HEK293 (cell line): ENCODE measurements at regions not wholly inside any gene's neighbourhood (a gene's known extent, or its start where the extent isn't known, plus 50 kb on each side); places are given as distances from the start of the nearest gene placed in this dataset.

Source experiments
- CTCF ChIA-PET: fragments of 350-600 bp; formaldehyde crosslinking; extraction: SDS; loops from one replicate; lab custom pipeline; 2021; ENCODE audit warnings: antibody characterized with exemption; lab: Yijun Ruan, JAX
- POLR2A ChIA-PET: fragments of 300-600 bp; formaldehyde crosslinking; extraction: SDS; loops from one replicate; lab custom pipeline; 2020; ENCODE audit warnings: antibody characterized with exemption, inconsistent platforms; lab: Yijun Ruan, JAX
- H3K27ac ChIP-seq: fragments of 200-500 bp; sonication (Bioruptor generic); 2 replicates; pipeline ENCODE4 v1.5.1; 2014; ENCODE audit warnings: low read depth, low read length, control low read depth, inconsistent platforms; ENCODE audit errors: extremely low read depth
- H3K36me3 ChIP-seq, 2 experiments: fragments of 200-500 bp in 1 of 2; sonication (Bioruptor generic) in 1 of 2; 1 replicate in 1 of 2; 2 replicates in 1 of 2; pipeline ENCODE4 v1.5.1; 2014 to 2017; ENCODE audit warnings: inconsistent platforms in 2 of 2, low read length in 2 of 2; ENCODE audit not compliant: control insufficient read depth in 2 of 2, insufficient read depth in 1 of 2
- H3K4me1 ChIP-seq: fragments of 200-500 bp; sonication (Bioruptor generic); 2 replicates; pipeline ENCODE4 v1.5.1; 2014; ENCODE audit warnings: mild to moderate bottlenecking, low read length, inconsistent platforms; ENCODE audit not compliant: control insufficient read depth, insufficient read depth
- H3K4me3 ChIP-seq: 2 replicates; pipeline ENCODE4 v1.5.1; 2011; ENCODE audit warnings: low read depth, mild to moderate bottlenecking, control low read depth, low read length, moderate library complexity
- H3K9me3 ChIP-seq: fragments of 200-500 bp; sonication (Bioruptor generic); 2 replicates; pipeline ENCODE4 v1.5.1; 2014; ENCODE audit warnings: low read depth, low read length, inconsistent platforms; ENCODE audit not compliant: control insufficient read depth, insufficient read depth
- EGR2 ChIP-seq: fragments of 450-650 bp; formaldehyde crosslinking; IDR thresholded peaks from 2 replicates; pipeline ENCODE4 v1.5.1; 2016; ENCODE audit warnings: low read depth, missing biosample characterization, missing genetic modification characterization
- GLI4 ChIP-seq: fragments of 450-650 bp; formaldehyde crosslinking; IDR thresholded peaks from 2 replicates; pipeline ENCODE4 v1.5.1; 2016; ENCODE audit warnings: missing biosample characterization, missing genetic modification characterization
- KLF7 ChIP-seq: fragments of 450-650 bp; formaldehyde crosslinking; IDR thresholded peaks from 2 replicates; pipeline ENCODE4 v1.5.1; 2016; ENCODE audit warnings: missing biosample characterization, missing genetic modification characterization, borderline replicate concordance
- PBX3 ChIP-seq: sonication (generic); formaldehyde crosslinking; IDR thresholded peaks from 2 replicates; pipeline ENCODE4 v1.8.1; 2022; ENCODE audit warnings: mild to moderate bottlenecking, moderate library complexity, missing genetic modification reagents
- SP7 ChIP-seq: fragments of 450-650 bp; formaldehyde crosslinking; IDR thresholded peaks from 2 replicates; pipeline ENCODE4 v1.5.1; 2016; ENCODE audit warnings: missing biosample characterization, missing genetic modification characterization
- ZBTB21 ChIP-seq: fragments of 450-650 bp; formaldehyde crosslinking; IDR thresholded peaks from 2 replicates; pipeline ENCODE4 v1.5.1; 2017; ENCODE audit warnings: missing biosample characterization, missing genetic modification characterization
- ZNF311 ChIP-seq: fragments of 450-650 bp; formaldehyde crosslinking; IDR thresholded peaks from 2 replicates; pipeline ENCODE4 v1.5.1; 2017; ENCODE audit warnings: missing biosample characterization, missing genetic modification characterization, borderline replicate concordance
- ZNF350 ChIP-seq: fragments of 450-650 bp; formaldehyde crosslinking; IDR thresholded peaks from 2 replicates; pipeline ENCODE4 v1.5.0; 2017; ENCODE audit warnings: missing biosample characterization, mild to moderate bottlenecking, missing genetic modification characterization
- ZNF394 ChIP-seq: fragments of 450-650 bp; formaldehyde crosslinking; IDR thresholded peaks from 2 replicates; pipeline ENCODE4 v1.5.1; 2016; ENCODE audit warnings: missing biosample characterization, missing genetic modification characterization, mild to moderate bottlenecking, moderate library complexity, borderline replicate concordance
- ZNF510 ChIP-seq: fragments of 450-650 bp; formaldehyde crosslinking; IDR thresholded peaks from 2 replicates; pipeline ENCODE4 v1.5.1; 2018; ENCODE audit warnings: mild to moderate bottlenecking, missing genetic modification characterization, missing biosample characterization; ENCODE audit not compliant: insufficient replicate concordance
- ZNF549 ChIP-seq: fragments of 450-650 bp; IDR thresholded peaks from 2 replicates; pipeline ENCODE4 v1.5.1; 2018; ENCODE audit warnings: missing biosample characterization, missing genetic modification characterization, mild to moderate bottlenecking, inconsistent platforms, moderate library complexity
- ZNF768 ChIP-seq: fragments of 450-650 bp; formaldehyde crosslinking; IDR thresholded peaks from 2 replicates; pipeline ENCODE4 v1.5.1; 2018; ENCODE audit warnings: missing biosample characterization, mild to moderate bottlenecking, missing genetic modification characterization
- ZSCAN16 ChIP-seq: fragments of 450-650 bp; formaldehyde crosslinking; IDR thresholded peaks from 2 replicates; pipeline ENCODE4 v1.5.1; 2016; ENCODE audit warnings: missing biosample characterization, missing genetic modification characterization
- TF ChIP-seq, protein P1 (sequence below): fragments of 450-650 bp; formaldehyde crosslinking; IDR thresholded peaks from 2 replicates; pipeline ENCODE4 v1.5.1; 2017; ENCODE audit warnings: missing biosample characterization, missing genetic modification characterization
- TF ChIP-seq, protein P2 (sequence below): fragments of 450-650 bp; formaldehyde crosslinking; IDR thresholded peaks from 2 replicates; pipeline ENCODE4 v1.5.1; 2016; ENCODE audit warnings: missing biosample characterization, missing genetic modification characterization
- TF ChIP-seq, protein P3 (sequence below): fragments of 450-650 bp; formaldehyde crosslinking; optimal IDR thresholded peaks from 2 replicates; pipeline ENCODE3; 2016; ENCODE audit warnings: missing biosample characterization, mild to moderate bottlenecking, missing genetic modification characterization
- TF ChIP-seq, protein P4 (sequence below): fragments of 450-650 bp; formaldehyde crosslinking; IDR thresholded peaks from 2 replicates; pipeline ENCODE4 v1.5.1; 2016; ENCODE audit warnings: missing biosample characterization, missing genetic modification characterization, low read depth

- TF ChIP-seq, protein P1, sequence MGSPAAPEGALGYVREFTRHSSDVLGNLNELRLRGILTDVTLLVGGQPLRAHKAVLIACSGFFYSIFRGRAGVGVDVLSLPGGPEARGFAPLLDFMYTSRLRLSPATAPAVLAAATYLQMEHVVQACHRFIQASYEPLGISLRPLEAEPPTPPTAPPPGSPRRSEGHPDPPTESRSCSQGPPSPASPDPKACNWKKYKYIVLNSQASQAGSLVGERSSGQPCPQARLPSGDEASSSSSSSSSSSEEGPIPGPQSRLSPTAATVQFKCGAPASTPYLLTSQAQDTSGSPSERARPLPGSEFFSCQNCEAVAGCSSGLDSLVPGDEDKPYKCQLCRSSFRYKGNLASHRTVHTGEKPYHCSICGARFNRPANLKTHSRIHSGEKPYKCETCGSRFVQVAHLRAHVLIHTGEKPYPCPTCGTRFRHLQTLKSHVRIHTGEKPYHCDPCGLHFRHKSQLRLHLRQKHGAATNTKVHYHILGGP, result no peak
- no peak for TF ChIP-seq ZNF350 (tag by site-specific recombination)
Observed at GRCh38 chr3:43791246-43791645, 100.5 kb downstream of the ABHD5 start (continued).

- Histone ChIP-seq H3K9me3 (no peaks in the 10 kb centered on the region), H3K36me3 (no peaks in the 10 kb centered on the region), H3K27ac (no peak overlapping the region), H3K4me3 (no peak overlapping the region), H3K4me1 (no peaks in the 10 kb centered on the region)
- TF ChIP-seq SP7 (tag by site-specific recombination) (no peak), EGR2 (0 out of 2 replicates have a peak, but pooled peaks have one; percentile 6)
- POLR2A ChIA-PET, result no interaction called here
- CTCF ChIA-PET, result no interaction called here
Observed at GRCh38 chr3:43792904-43793303, 102.2 kb downstream of the ABHD5 start.

DNA sequence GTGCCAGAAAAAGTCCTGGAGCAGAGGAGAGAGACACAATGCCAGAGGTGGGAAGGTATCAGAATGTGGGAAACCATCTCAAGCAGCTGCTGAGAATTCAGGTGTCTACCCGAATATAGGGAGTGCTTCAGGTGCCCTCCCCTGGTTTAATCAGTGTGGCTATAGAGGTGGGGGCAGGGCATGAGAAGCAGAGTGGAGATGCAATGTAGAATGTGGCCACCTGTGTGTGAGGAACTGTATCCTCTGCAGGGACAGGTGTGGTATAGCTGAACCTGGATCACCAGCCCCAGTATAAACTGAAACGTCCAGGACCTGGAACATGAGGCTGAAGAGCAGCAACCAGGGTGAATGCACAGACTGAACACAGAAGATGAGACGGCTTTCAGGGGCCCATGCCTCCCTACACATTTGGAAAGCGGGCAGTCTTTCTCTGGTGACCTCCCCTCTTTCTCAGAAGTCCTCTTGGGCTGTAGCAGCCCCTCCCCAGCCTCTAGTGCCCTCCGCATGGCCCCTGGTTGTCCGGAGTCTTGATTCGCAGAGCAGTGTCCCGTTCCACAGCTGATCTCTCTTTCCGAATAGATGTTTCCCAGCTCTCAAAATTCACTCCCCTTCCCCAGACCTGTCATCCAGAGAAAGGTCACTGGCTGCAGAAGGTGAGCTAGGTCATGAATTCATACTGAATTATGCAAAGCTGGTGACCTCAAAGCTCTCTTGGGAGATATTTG is 103.1 kb downstream of the ABHD5 start:
- Histone ChIP-seq H3K4me1 (no peaks in the 10 kb centered on the region), H3K27ac (no peak overlapping the region), H3K36me3 (no peaks in the 10 kb centered on the region), H3K9me3 (no peaks in the 10 kb centered on the region), H3K4me3 (no peak overlapping the region)
- ChIA-PET CTCF (interaction anchor here (0.7 kb wide), 1 partner anchor 32 kb away, joined by 4 read pairs; no protein-coding TSS in a partner anchor), POLR2A (no interaction called here)
- TF ChIP-seq ZNF768 (tag by site-specific recombination) (no peak), GLI4 (no peak), PBX3 (no peak), KLF7 (tag by site-specific recombination) (no peak), ZBTB21 (no peak), ZNF549 (tag by site-specific recombination) (no peak), ZNF311 (tag by site-specific recombination) (no peak), ZSCAN16 (no peak), ZNF510 (no peak), ZNF394 (no peak)
- TF ChIP-seq, protein P2, sequence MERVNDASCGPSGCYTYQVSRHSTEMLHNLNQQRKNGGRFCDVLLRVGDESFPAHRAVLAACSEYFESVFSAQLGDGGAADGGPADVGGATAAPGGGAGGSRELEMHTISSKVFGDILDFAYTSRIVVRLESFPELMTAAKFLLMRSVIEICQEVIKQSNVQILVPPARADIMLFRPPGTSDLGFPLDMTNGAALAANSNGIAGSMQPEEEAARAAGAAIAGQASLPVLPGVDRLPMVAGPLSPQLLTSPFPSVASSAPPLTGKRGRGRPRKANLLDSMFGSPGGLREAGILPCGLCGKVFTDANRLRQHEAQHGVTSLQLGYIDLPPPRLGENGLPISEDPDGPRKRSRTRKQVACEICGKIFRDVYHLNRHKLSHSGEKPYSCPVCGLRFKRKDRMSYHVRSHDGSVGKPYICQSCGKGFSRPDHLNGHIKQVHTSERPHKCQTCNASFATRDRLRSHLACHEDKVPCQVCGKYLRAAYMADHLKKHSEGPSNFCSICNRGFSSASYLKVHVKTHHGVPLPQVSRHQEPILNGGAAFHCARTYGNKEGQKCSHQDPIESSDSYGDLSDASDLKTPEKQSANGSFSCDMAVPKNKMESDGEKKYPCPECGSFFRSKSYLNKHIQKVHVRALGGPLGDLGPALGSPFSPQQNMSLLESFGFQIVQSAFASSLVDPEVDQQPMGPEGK (tag by site-specific recombination), result no peak
- TF ChIP-seq, protein P3, sequence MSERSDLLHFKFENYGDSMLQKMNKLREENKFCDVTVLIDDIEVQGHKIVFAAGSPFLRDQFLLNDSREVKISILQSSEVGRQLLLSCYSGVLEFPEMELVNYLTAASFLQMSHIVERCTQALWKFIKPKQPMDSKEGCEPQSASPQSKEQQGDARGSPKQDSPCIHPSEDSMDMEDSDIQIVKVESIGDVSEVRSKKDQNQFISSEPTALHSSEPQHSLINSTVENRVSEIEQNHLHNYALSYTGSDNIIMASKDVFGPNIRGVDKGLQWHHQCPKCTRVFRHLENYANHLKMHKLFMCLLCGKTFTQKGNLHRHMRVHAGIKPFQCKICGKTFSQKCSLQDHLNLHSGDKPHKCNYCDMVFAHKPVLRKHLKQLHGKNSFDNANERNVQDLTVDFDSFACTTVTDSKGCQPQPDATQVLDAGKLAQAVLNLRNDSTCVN (tag by site-specific recombination), result no peak
- TF ChIP-seq, protein P4, sequence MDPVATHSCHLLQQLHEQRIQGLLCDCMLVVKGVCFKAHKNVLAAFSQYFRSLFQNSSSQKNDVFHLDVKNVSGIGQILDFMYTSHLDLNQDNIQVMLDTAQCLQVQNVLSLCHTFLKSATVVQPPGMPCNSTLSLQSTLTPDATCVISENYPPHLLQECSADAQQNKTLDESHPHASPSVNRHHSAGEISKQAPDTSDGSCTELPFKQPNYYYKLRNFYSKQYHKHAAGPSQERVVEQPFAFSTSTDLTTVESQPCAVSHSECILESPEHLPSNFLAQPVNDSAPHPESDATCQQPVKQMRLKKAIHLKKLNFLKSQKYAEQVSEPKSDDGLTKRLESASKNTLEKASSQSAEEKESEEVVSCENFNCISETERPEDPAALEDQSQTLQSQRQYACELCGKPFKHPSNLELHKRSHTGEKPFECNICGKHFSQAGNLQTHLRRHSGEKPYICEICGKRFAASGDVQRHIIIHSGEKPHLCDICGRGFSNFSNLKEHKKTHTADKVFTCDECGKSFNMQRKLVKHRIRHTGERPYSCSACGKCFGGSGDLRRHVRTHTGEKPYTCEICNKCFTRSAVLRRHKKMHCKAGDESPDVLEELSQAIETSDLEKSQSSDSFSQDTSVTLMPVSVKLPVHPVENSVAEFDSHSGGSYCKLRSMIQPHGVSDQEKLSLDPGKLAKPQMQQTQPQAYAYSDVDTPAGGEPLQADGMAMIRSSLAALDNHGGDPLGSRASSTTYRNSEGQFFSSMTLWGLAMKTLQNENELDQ (tag by site-specific recombination), result no peak
